Stimulated activated CD8-positive, alpha-beta memory T cell treated with anti-CD3 and anti-CD28 coated beads, Interleukin-2, amount 100 ng/mL, for 1 hour (primary cell): ENCODE measurements at regions not wholly inside any gene's neighbourhood (a gene's known extent, or its start where the extent isn't known, plus 50 kb on each side); places are given as distances from the start of the nearest gene placed in this dataset.

Experiments
- DNase-seq, 2 donors: peaks; one replicate each; pipeline ENCODE4 v3.0.0-alpha.2; 2020; ENCODE audit warnings: low read depth in 2 of 2

- no peak for DNase-seq
Observed at GRCh38 chr13:76094645-76095044, 458.5 kb downstream of the LMO7 start.

- no peak for DNase-seq
Observed at GRCh38 chr13:76091076-76091475, 454.9 kb downstream of the LMO7 start.

- no peak for DNase-seq
Observed at GRCh38 chr13:76086729-76087128, 450.6 kb downstream of the LMO7 start.

- no peak for DNase-seq
Observed at GRCh38 chr13:76067850-76068249, 431.7 kb downstream of the LMO7 start.

DNA sequence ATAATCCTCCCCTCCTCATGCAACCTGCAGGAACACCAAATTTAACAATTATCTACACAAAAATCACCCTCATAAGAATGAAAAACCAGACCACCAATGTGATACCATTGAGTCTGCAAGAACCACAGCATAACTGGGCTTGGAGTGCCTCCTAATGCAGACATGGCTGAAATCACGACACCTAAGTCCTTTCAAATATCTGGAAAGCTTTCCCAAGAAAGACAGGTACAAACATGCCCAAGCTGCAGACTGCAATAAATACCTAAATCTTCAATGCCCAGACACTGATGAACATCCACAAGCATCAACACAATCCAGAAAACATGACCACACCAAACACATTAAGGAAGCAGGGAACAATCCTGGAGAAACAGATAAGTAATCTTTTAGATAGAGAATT is 417.1 kb downstream of the LMO7 start:
- no peak for DNase-seq

GRCh38 chr13:76049376-76049746 is 413.2 kb downstream of the LMO7 start:
- DNase-seq = no peak

DNA sequence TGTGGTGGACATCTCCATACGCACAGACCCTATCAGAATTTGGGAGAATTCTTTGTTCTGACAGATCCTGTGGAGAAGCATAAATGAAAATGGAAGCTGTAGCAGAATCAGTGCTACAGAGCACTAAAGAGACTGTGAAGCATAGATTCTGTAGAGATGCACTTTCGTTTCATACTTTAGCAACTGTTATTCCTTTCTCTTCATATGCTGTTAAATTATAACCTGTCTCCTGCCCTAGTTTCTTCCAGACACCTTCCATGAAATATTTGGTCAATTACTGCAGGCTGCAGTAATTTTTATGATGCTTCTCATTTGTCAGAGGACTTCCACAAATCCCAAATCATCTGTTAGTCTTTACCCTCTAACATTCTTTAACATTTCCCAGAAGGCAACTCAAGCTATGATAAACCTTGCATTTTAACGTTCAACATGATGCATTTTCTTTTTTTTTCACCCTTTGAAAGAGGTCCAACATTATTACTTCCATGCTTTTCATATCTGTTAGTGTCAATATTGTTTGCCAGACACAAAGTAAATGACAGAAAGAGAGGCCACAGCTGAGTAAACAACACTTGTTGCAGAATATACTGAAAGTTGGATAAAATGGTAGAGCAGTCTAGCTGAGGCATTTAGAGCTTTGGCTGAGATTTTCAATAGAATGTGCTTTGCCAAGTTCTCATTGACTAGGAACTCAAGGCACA is 412.7 kb downstream of the LMO7 start:
- DNase-seq = no peak

GRCh38 chr13:76048131-76048530 is 412.0 kb downstream of the LMO7 start:
- DNase-seq = no peak

DNA sequence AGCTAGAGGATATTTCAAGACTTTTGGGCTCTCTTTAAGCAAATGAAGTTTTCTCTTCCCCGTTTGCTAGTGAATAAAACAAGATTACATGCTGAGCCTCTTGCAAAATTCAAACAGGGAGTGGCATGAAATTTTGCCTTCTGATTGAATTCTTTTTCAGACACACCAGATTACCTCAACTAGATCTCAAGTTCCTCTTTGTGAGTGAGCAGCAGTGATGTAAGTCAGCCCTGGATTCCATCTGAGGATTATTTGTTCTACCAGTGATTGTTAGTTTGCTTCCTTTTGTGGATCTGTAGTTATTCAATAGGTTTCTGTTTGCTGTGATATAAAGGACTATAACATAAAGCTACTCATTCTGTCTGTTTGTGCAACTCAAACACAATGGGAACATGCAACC is 407.7 kb downstream of the LMO7 start:
- no peak for DNase-seq

GRCh38 chr13:76038920-76039716 is 403.0 kb downstream of the LMO7 start:
- DNase-seq = no peak

DNA sequence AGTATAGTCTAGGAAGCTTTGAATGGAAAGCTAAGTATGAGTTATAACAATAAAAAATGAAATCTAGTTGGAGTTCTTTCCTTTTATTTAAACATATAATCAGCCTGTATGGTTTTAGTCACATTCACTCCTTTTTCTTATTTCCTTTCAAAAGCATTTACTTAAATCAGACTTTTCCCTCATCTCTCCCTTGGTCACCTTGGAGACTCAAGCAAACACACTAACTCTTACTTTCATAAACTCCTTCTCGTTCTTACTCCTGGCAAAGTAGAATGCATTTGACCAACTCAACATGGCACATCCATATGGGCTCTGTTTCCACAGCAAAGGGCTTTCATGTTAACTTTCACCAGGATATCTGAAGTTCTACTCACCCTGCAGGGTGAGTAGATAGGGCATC is 400.0 kb downstream of the LMO7 start:
- DNase-seq = no peak

- no peak for DNase-seq
Observed at GRCh38 chr13:76035711-76036110, 399.6 kb downstream of the LMO7 start.

DNA sequence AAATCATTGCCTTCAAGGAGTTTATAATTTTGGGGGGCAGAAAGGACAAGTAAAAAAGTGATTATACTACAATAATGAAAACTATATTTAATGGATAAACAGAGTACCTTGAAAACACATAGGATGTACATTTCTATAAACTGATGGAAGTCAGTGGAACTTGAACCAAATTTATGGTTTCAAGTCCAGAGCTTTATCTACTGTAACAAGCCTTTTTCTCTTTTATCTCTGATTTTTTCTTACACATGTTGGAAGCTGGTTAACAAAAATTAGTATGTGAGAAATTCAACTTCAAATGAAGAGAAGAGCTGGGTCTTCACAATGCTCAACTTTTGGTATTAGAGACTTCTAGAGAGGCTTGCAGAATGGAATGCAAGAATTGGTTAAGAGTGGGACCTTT is 393.6 kb downstream of the LMO7 start:
- DNase-seq = no peak

GRCh38 chr13:76029088-76029487 is 393.0 kb downstream of the LMO7 start:
- DNase-seq = no peak

DNA sequence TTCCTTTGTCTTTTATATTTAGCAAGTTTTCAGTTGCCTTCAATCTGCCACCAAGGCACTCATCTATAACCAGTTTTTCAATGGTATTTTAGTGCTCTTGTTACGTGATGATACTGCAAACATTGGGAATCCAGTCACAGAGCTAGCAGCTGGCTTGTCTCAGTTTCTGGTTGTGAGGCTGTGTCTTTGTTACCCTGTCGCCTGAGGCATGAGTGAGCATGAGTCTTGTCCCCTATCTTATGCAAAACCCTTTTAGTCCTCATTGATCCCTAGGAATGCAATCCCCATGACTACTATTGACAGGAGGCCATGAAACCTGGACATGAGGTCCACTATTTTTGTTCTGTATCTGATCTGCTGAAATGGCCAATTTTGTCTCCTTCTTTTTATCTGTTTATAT is 391.0 kb downstream of the LMO7 start:
- DNase-seq = no peak

GRCh38 chr13:76025392-76025791 is 389.3 kb downstream of the LMO7 start:
- DNase-seq = no peak

GRCh38 chr13:76024151-76024550 is 388.0 kb downstream of the LMO7 start:
- no peak for DNase-seq

GRCh38 chr13:76023652-76024051 is 387.5 kb downstream of the LMO7 start:
- DNase-seq = no peak

GRCh38 chr13:76020421-76020955 is 384.4 kb downstream of the LMO7 start:
- no peak for DNase-seq

GRCh38 chr13:76019421-76020044 is 383.4 kb downstream of the LMO7 start:
- DNase-seq = no peak

DNA sequence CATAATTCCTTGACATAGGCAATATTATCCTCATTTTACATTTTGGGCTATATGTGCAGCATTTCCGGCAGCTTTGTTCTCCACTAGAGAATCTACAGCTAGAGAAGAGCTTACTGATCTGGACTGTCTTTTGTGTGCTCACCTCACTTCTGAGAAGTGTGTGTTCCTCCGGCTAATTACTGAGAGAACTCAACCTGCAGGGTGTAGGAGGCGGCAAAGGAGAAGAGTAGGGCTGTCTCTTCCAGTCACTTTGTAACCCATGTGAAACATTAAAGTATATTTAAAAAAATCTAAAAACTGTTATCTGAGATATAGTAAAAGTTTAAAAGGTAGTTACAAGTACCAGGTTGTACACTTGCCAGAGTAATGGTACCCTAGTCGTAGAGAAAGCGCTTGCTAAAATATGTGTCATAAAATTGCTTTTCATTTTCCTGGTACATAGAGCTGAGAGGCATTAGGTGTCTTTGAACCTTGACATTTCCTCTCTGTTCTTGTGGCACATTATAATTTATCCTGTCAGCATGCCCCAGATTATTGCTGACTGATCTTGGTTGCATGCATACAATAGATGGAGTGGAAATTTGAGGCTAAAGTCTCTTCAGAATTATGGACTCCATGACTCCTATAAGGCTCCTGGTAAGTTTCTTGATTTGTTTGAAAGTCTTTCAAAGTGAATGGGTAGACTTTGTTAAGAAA is 381.9 kb downstream of the LMO7 start:
- DNase-seq = no peak

DNA sequence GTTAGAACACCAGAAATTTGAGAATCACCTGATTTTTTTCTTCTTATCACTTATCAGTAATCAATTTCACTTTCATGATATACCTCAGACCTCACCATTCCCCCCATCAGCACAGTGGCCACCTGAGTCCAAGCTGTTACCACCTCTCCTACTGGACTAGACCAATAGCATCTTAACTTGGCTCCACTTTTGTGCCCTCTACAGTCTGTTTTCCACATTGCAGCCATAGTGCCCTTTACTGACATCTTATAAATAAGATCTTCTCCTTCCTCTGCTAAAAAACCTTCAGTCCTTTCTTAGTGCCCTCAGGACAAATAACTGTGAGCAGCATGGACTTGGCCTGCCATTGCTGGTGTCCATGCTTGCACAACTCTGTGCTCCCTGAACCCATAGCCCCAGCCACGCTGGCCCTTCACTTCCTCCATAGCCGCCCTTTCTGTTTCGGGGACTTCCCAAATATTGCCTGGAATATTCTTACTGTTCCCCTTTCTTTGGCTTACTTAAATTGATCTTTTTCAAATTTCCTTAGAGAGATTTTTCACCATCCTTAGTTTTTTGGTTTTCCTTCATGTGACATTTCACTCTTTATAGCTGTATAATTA is 380.8 kb downstream of the LMO7 start:
- no peak for DNase-seq
